Stimulated activated naive CD8-positive, alpha-beta T cell treated with anti-CD3 and anti-CD28 coated beads, Interleukin-15, Interleukin-2, amounts not matched to agents 100 ng/mL and 50 ng/mL, for 24 hours (primary cell): ENCODE measurements at regions not wholly inside any gene's neighbourhood (a gene's known extent, or its start where the extent isn't known, plus 50 kb on each side); places are given as distances from the start of the nearest gene placed in this dataset.
"Not testable (repeated sequence)": the region's sequence is repeated elsewhere in the genome, so short reads cannot be mapped to it uniquely, and the experiment has no call there.

Source experiments
- H3K27ac Mint-ChIP-seq: one replicate; pipeline ENCODE4 v1.8.0; 2021; ENCODE audit warnings: mild to moderate bottlenecking, mixed read lengths
- H3K27me3 Mint-ChIP-seq: one replicate; pipeline ENCODE4 v1.8.0; 2021; ENCODE audit warnings: mixed read lengths
- H3K36me3 Mint-ChIP-seq: one replicate; pipeline ENCODE4 v1.8.0; 2021; ENCODE audit warnings: low read depth, mixed read lengths
- H3K4me1 Mint-ChIP-seq: one replicate; pipeline ENCODE4 v1.8.0; 2021; ENCODE audit warnings: low read depth, mixed read lengths
- H3K4me3 Mint-ChIP-seq: one replicate; pipeline ENCODE4 v1.8.0; 2021; ENCODE audit warnings: mild to moderate bottlenecking, mixed read lengths
- H3K9me3 Mint-ChIP-seq: one replicate; pipeline ENCODE4 v1.8.0; 2021; ENCODE audit warnings: mixed read lengths

- Mint-ChIP-seq H3K27ac (no peak overlapping the region), H3K27me3 (peaks cover 30% of the 10 kb centered on the region), H3K4me3 (no peak overlapping the region), H3K9me3 (no peaks in the 10 kb centered on the region), H3K36me3 (no peaks in the 10 kb centered on the region), H3K4me1 (no peaks in the 10 kb centered on the region)
Observed at GRCh38 chr17:31738996-31739699, 119.9 kb downstream of the COPRS start.

DNA sequence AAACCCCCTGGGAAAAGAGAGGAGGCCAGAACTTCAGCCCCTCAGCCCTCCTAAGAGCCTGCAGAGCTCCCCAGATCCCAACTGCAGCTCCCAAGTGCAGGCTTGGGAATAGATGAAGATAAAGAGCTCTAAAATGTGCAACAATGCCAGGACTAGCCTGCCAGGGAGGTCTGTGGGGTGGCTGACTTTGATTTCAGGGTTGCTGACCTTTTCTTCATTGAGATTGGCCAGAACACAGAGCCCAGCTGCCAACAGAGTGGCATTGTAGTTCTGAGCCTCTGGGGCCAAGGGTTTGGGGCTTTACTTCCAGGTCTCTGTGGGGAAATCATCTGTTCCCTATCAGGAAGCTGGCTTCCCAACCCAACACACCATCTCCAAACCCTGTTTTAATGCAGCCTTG, 120.6 kb downstream of the COPRS start:
- H3K4me3 Mint-ChIP-seq, result no peak overlapping the region
- no peak overlapping the region for H3K27ac Mint-ChIP-seq
- H3K9me3 Mint-ChIP-seq, result no peaks in the 10 kb centered on the region
- H3K4me1 Mint-ChIP-seq, result no peaks in the 10 kb centered on the region
- H3K27me3 Mint-ChIP-seq, result peaks cover 25% of the 10 kb centered on the region
- no peaks in the 10 kb centered on the region for H3K36me3 Mint-ChIP-seq

DNA sequence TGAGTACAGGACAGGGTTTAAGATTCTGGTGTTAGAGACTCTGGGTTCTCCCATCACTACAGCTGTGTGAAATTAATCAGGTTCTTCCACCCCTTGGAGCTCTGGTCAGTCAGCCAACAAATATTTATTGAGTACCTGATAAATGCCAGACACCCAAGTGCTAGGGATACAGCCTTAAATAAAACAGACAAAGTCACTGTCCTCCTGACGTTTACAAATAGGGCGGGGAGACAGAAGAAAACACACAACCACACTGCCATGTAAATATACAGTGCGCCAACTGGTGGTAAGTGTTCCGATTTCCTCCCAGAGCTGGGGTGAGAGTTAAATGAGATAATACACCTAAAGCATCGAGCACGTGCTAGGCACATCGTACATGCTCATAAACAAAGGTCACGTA, 121.0 kb downstream of the COPRS start:
- Mint-ChIP-seq H3K27me3 (peaks cover 20% of the 10 kb centered on the region), H3K36me3 (no peaks in the 10 kb centered on the region), H3K9me3 (no peaks in the 10 kb centered on the region), H3K4me1 (no peaks in the 10 kb centered on the region), H3K27ac (no peak overlapping the region), H3K4me3 (no peak overlapping the region)

GRCh38 chr17:31736855-31737625, 122.0 kb downstream of the COPRS start:
- peaks cover 18% of the 10 kb centered on the region for H3K27me3 Mint-ChIP-seq
- no peaks in the 10 kb centered on the region for H3K9me3 Mint-ChIP-seq
- no peaks in the 10 kb centered on the region for H3K36me3 Mint-ChIP-seq
- H3K4me3 Mint-ChIP-seq, result no peak overlapping the region
- no peak overlapping the region for H3K27ac Mint-ChIP-seq
- no peaks in the 10 kb centered on the region for H3K4me1 Mint-ChIP-seq

DNA sequence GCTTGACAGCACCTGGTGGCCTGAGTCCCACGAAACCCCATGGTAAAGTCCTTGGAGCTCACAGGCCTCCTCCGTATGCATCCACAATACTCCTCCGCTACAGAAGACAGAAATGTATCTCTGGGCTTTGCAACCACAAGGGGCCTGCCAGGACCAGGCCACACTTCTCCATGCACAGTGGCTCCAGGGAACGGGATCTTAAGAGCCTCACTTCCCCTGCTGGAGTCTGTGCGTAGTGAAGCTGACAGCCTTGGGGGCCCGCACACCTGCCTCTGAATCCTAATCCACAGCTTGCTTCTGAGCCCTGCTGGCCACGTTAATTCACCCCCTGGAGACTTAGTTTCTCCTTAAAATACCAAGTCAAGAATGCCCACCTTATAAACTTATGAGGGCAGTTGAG, 125.7 kb downstream of the COPRS start:
- H3K27me3 Mint-ChIP-seq, result peaks cover 9% of the 10 kb centered on the region
- H3K36me3 Mint-ChIP-seq, result no peaks in the 10 kb centered on the region
- H3K9me3 Mint-ChIP-seq, result no peaks in the 10 kb centered on the region
- H3K27ac Mint-ChIP-seq, result no peak overlapping the region
- H3K4me3 Mint-ChIP-seq, result no peak overlapping the region
- H3K4me1 Mint-ChIP-seq, result no peaks in the 10 kb centered on the region

- not testable (repeated sequence) for H3K9me3 Mint-ChIP-seq, H3K27ac Mint-ChIP-seq, H3K4me3 Mint-ChIP-seq, H3K4me1 Mint-ChIP-seq, H3K36me3 Mint-ChIP-seq
- H3K27me3 Mint-ChIP-seq, result peaks cover 12% of the 10 kb centered on the region
Observed at GRCh38 chr17:31731585-31732154, 127.4 kb downstream of the COPRS start.

DNA sequence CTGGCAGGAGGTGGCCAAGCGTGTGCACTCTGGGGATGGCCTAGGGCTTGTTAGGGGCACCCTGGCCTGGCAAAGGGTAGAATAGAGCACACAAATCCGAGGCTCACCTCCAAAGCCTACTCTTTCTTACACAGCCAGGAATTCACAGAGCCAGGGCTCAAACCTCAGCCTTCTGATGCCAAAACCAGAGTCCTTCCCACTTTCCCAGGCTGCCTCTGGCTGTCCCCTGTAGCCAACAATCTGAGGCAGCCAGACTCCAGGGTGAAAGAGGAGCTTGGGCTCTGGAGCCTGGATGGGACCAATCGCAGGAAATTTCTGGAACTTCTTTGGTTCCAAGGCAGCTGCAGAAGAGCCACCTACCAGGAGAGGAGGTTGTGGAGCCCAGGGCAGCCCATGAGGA, 127.9 kb downstream of the COPRS start:
- Mint-ChIP-seq H3K36me3 (no peaks in the 10 kb centered on the region), H3K4me3 (no peak overlapping the region), H3K4me1 (peaks cover 8% of the 10 kb centered on the region), H3K27me3 (peaks cover 10% of the 10 kb centered on the region), H3K9me3 (no peaks in the 10 kb centered on the region), H3K27ac (no peak overlapping the region)

DNA sequence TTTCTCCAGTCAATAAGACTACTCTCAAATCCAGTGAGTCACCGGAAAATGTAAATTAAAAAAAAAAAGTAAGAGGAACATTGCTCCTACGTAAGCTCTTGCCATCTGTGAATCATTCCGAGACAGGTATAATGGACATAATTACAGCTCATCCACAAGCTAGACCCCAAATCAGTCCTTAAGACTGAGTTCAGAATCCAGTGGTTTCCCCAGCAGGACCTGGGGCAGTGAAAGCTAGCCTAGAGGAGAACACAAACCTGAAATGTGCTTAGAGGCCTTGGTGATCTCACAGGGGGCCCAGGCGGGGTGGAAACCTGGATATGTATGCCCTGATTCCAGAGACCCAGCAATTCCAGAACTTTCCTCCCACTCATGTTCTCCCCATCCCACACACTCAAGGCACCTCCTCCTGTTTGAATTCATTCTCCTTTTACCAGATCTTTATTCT, 132.0 kb downstream of the COPRS start:
- H3K36me3 Mint-ChIP-seq, result no peaks in the 10 kb centered on the region
- no peak overlapping the region for H3K27ac Mint-ChIP-seq
- H3K4me1 Mint-ChIP-seq, result peaks cover 8% of the 10 kb centered on the region
- peaks cover 10% of the 10 kb centered on the region for H3K27me3 Mint-ChIP-seq
- H3K4me3 Mint-ChIP-seq, result no peak overlapping the region
- no peaks in the 10 kb centered on the region for H3K9me3 Mint-ChIP-seq

DNA sequence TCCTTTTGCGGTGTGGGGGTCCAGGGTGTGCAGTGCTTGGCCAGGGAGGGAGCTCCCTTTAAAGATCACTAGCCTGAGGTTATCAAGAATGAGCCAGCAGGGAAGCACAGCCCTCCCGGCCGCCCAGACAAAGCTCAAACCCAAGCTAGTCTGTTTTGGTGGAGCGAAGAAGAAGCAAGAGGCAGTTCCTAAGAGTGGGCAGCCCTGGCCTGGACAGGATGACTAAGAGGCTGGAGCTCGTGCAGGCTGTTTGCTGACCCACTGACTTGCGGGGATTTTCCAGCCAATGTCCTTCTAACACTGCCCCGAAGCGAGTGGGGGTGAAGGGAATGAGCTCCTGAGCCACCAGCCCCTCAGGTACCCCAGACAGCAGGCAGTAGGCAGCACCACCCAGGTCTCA, 134.4 kb downstream of the COPRS start:
- Mint-ChIP-seq H3K27me3 (peaks cover 10% of the 10 kb centered on the region), H3K27ac (no peak overlapping the region), H3K36me3 (no peaks in the 10 kb centered on the region), H3K9me3 (no peaks in the 10 kb centered on the region), H3K4me1 (peaks cover 8% of the 10 kb centered on the region), H3K4me3 (no peak overlapping the region)

- Mint-ChIP-seq H3K27me3 (peaks cover 10% of the 10 kb centered on the region), H3K36me3 (no peaks in the 10 kb centered on the region), H3K4me1 (peaks cover 8% of the 10 kb centered on the region), H3K9me3 (no peaks in the 10 kb centered on the region), H3K27ac (no peak overlapping the region), H3K4me3 (no peak overlapping the region)
Observed at GRCh38 chr17:31724026-31724425, 135.0 kb downstream of the COPRS start.

GRCh38 chr17:31722251-31723056, 136.6 kb downstream of the COPRS start:
- H3K4me3 Mint-ChIP-seq, result no peak overlapping the region
- H3K27me3 Mint-ChIP-seq, result no peaks in the 10 kb centered on the region
- no peaks in the 10 kb centered on the region for H3K9me3 Mint-ChIP-seq
- H3K36me3 Mint-ChIP-seq, result no peaks in the 10 kb centered on the region
- peaks cover 8% of the 10 kb centered on the region for H3K4me1 Mint-ChIP-seq
- no peak overlapping the region for H3K27ac Mint-ChIP-seq

GRCh38 chr17:31721291-31722025, 137.6 kb downstream of the COPRS start:
- H3K9me3 Mint-ChIP-seq, result no peaks in the 10 kb centered on the region
- H3K4me3 Mint-ChIP-seq, result no peak overlapping the region
- H3K27me3 Mint-ChIP-seq, result no peaks in the 10 kb centered on the region

DNA sequence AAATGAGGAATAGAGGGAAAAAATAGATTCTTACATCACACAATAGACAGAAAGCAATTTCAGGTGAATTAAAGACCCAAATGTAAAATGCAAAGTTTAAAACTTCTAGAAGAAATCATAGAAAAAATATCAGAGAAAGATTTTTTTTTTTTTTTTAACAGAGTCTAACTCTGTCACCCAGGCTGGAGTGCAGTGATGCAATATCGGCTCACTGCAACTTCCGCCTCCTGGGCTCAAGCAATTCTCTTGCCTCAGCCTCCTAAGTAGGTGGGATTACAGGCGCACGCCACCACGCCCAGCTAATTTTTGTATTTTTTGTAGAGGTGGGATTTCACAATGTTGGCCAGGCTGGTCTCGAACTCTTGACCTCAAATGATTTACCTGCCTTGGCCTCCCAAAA, 141.8 kb downstream of the COPRS start:
- not testable (repeated sequence) for H3K36me3 Mint-ChIP-seq, H3K4me3 Mint-ChIP-seq, H3K27ac Mint-ChIP-seq, H3K4me1 Mint-ChIP-seq, H3K27me3 Mint-ChIP-seq, H3K9me3 Mint-ChIP-seq

More at GRCh38 chr17:31721291-31722025, 137.6 kb downstream of the COPRS start:
- Mint-ChIP-seq H3K4me1 (no peaks in the 10 kb centered on the region), H3K27ac (no peak overlapping the region), H3K36me3 (no peaks in the 10 kb centered on the region)

- Mint-ChIP-seq H3K9me3 (no peaks in the 10 kb centered on the region), H3K27ac (no peak overlapping the region), H3K36me3 (no peaks in the 10 kb centered on the region), H3K4me1 (peaks cover 7% of the 10 kb centered on the region), H3K4me3 (no peak overlapping the region), H3K27me3 (no peaks in the 10 kb centered on the region)
Observed at GRCh38 chr17:31715446-31715845, 143.6 kb downstream of the COPRS start.
